Body of pancreas (tissue), 4 donors: ENCODE measurements at regions not wholly inside any gene's neighbourhood (a gene's known extent, or its start where the extent isn't known, plus 50 kb on each side); places are given as distances from the start of the nearest gene placed in this dataset.

ENCODE experiments used
- POLR2A ChIP-seq, 3 donors: fragments of 450-650 bp; IDR thresholded peaks; one replicate each; pipeline ENCODE4 v1.6.1; 2016; ENCODE audit warnings: antibody characterized with exemption in 3 of 3, mild to moderate bottlenecking in 2 of 3
- TF ChIP-seq, protein P1 (sequence below), 7 experiments: fragments of 450-650 bp in 4 of 7; fragments of 200-600 bp in 3 of 7; sonication (generic) in 3 of 7; IDR thresholded peaks; one replicate each; pipeline ENCODE4 v1.5.1; 2016 to 2019; ENCODE audit warnings: antibody characterized with exemption in 7 of 7

DNA sequence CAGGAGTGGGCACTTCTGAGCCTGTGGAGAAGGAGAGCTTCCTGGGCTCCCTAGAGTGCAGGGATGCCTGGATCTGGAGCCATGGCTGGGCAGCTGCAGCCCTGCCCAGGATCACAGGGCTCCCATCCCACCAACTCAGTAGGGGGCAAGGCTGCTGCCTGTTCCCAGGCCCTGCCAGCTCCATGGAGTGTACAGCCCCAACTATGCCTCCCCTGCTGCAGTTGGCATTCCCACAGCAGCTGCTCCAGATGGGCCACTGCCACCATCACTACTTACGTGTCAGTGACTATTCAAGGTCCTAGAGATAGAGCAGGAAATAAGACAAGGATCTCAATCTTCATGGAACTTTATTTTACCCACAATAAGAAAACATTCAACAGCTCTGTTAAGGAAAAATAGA, 107.1 kb upstream of the TNPO1 start:
- no peak for TF ChIP-seq POLR2A (IDR thresholded peaks at IDR 0.05)
- TF ChIP-seq, protein P1, sequence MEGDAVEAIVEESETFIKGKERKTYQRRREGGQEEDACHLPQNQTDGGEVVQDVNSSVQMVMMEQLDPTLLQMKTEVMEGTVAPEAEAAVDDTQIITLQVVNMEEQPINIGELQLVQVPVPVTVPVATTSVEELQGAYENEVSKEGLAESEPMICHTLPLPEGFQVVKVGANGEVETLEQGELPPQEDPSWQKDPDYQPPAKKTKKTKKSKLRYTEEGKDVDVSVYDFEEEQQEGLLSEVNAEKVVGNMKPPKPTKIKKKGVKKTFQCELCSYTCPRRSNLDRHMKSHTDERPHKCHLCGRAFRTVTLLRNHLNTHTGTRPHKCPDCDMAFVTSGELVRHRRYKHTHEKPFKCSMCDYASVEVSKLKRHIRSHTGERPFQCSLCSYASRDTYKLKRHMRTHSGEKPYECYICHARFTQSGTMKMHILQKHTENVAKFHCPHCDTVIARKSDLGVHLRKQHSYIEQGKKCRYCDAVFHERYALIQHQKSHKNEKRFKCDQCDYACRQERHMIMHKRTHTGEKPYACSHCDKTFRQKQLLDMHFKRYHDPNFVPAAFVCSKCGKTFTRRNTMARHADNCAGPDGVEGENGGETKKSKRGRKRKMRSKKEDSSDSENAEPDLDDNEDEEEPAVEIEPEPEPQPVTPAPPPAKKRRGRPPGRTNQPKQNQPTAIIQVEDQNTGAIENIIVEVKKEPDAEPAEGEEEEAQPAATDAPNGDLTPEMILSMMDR (IDR thresholded peaks at IDR 0.05) = no peak
